Breast epithelium (tissue), 4 donors: ENCODE measurements at regions not wholly inside any gene's neighbourhood (a gene's known extent, or its start where the extent isn't known, plus 50 kb on each side); places are given as distances from the start of the nearest gene placed in this dataset.

Source experiments
- DNase-seq, 2 donors: peaks; one replicate each; pipeline ENCODE4 v3.0.0-alpha.2; 2019; ENCODE audit warnings: low spot score in 2 of 2
- H3K27ac ChIP-seq, 2 donors: fragments of 200-600 bp; sonication (generic) in 1 of 2; one replicate each; pipeline ENCODE4 v1.5.1; 2016 to 2019; ENCODE audit warnings: mild to moderate bottlenecking in 1 of 2
- H3K27me3 ChIP-seq, 2 donors: fragments of 200-600 bp; sonication (generic) in 1 of 2; one replicate each; pipeline versions ENCODE4 v1.5.1 to v1.6.0; 2017 to 2019; ENCODE audit warnings: control low read depth in 1 of 2, mild to moderate bottlenecking in 1 of 2
- H3K36me3 ChIP-seq: fragments of 200-600 bp; one replicate; pipeline ENCODE4 v1.5.1; 2019
- H3K4me1 ChIP-seq, 2 donors: fragments of 200-600 bp; sonication (generic); one replicate each; pipeline ENCODE4 v1.5.1; 2016 to 2019; ENCODE audit warnings: control low read depth in 1 of 2
- H3K4me3 ChIP-seq, 3 donors: fragments of 200-600 bp; sonication (generic); 1 replicate in 2 of 3; 2 replicates in 1 of 3; pipeline ENCODE4 v1.5.1; 2016 to 2019; ENCODE audit warnings: mild to moderate bottlenecking in 3 of 3, moderate library complexity in 2 of 3
- H3K9me3 ChIP-seq, 2 donors: fragments of 200-600 bp; sonication (generic) in 1 of 2; one replicate each; pipeline ENCODE4 v1.5.1; 2016 to 2019; ENCODE audit warnings: control low read depth in 1 of 2
- CTCF ChIP-seq, 3 donors: fragments of 450-650 bp; IDR thresholded peaks; one replicate each; pipeline ENCODE4 v1.5.1; 2016 to 2017; ENCODE audit warnings: antibody characterized with exemption in 3 of 3, mild to moderate bottlenecking in 3 of 3, moderate library complexity in 3 of 3
- POLR2A ChIP-seq: fragments of 450-650 bp; IDR thresholded peaks from one replicate; pipeline ENCODE4 v1.6.1; 2016; ENCODE audit warnings: antibody characterized with exemption, mild to moderate bottlenecking, moderate library complexity
- POLR2AphosphoS5 ChIP-seq, 3 donors: sonication (generic); formaldehyde crosslinking; IDR thresholded peaks; one replicate each; pipeline ENCODE4 v1.6.1; 2017; ENCODE audit warnings: antibody characterized with exemption in 3 of 3
- intact Hi-C: fragments of 100-400 bp; cut with DNase I; formaldehyde crosslinking; loops from one replicate; pipeline ENCODE4 v1.15.1; 2023; ENCODE audit warnings: low total_unique reads

GRCh38 chr2:118668431-118669424, 178.7 kb downstream of the EN1 start:
- TF ChIP-seq CTCF (IDR thresholded peaks at IDR 0.05) (no peak), POLR2A (no peak), POLR2AphosphoS5 (IDR thresholded peaks at IDR 0.05) (no peak)
- no peaks in the 10 kb centered on the region for H3K36me3 ChIP-seq
- no peaks in the 10 kb centered on the region for H3K4me1 ChIP-seq
- no peak overlapping the region for H3K4me3 ChIP-seq
- DNase-seq: no peak
- no peaks in the 10 kb centered on the region for H3K9me3 ChIP-seq
- peak overlapping the region in 1 of 2 donors; percentile 68 for H3K27ac ChIP-seq
- intact Hi-C loops: no loop called here
- no peaks in the 10 kb centered on the region for H3K27me3 ChIP-seq

DNA sequence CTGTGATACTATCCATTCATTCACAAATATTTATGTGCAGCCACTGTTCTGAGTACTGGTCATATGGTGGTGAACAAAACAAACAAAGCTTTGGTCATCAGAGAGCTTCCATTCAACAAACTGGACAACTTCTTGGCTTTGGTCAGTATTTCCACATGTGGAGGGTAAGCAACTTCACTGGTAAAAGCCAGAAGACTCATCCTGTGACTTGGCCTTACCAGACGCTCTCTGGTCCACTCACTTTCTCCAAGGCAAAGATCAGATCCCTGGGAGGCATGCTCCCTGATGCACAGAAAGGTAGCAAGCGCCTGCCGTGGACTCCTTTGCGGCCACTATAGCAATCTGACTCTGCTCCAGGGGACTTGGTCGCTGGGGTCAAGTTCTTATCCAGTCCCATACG, 179.5 kb downstream of the EN1 start:
- intact Hi-C loops: no loop called here
- Histone ChIP-seq H3K4me3 (no peak overlapping the region), H3K27ac (peak overlapping the region in 1 of 2 donors; percentile 68)

GRCh38 chr2:118667348-118667747, 180.1 kb downstream of the EN1 start:
- intact Hi-C loops: no loop called here
- no peak for TF ChIP-seq POLR2AphosphoS5 (IDR thresholded peaks at IDR 0.05)
- TF ChIP-seq CTCF (IDR thresholded peaks at IDR 0.05): no peak
- TF ChIP-seq POLR2A: no peak
- Histone ChIP-seq H3K36me3 (no peaks in the 10 kb centered on the region), H3K4me3 (no peak overlapping the region), H3K27me3 (no peaks in the 10 kb centered on the region), H3K4me1 (no peaks in the 10 kb centered on the region), H3K27ac (no peak overlapping the region), H3K9me3 (no peaks in the 10 kb centered on the region)
- DNase-seq: no peak

More for the DNA sequence above, 179.5 kb downstream of the EN1 start:
- Histone ChIP-seq H3K36me3 (no peaks in the 10 kb centered on the region), H3K27me3 (no peaks in the 10 kb centered on the region), H3K4me1 (no peaks in the 10 kb centered on the region), H3K9me3 (no peaks in the 10 kb centered on the region)
- TF ChIP-seq POLR2A (no peak), CTCF (IDR thresholded peaks at IDR 0.05) (no peak), POLR2AphosphoS5 (IDR thresholded peaks at IDR 0.05) (no peak)
- no peak for DNase-seq

- Histone ChIP-seq H3K36me3 (no peaks in the 10 kb centered on the region), H3K27ac (no peak overlapping the region)
- intact Hi-C loops: no loop called here
Measured at GRCh38 chr2:118665784-118666529, 181.5 kb downstream of the EN1 start.

More at GRCh38 chr2:118665784-118666529, 181.5 kb downstream of the EN1 start:
- Histone ChIP-seq H3K27me3 (no peaks in the 10 kb centered on the region), H3K4me3 (no peak overlapping the region), H3K9me3 (no peaks in the 10 kb centered on the region), H3K4me1 (no peaks in the 10 kb centered on the region)
- TF ChIP-seq CTCF (IDR thresholded peaks at IDR 0.05): no peak
- TF ChIP-seq POLR2A: no peak
- TF ChIP-seq POLR2AphosphoS5 (IDR thresholded peaks at IDR 0.05): no peak
- DNase-seq: no peak
